SK-N-DZ (cell line): ENCODE measurements at regions not wholly inside any gene's neighbourhood (a gene's known extent, or its start where the extent isn't known, plus 50 kb on each side); places are given as distances from the start of the nearest gene placed in this dataset.

Experiments used
- DNase-seq: peaks from one replicate; pipeline ENCODE4 v3.0.0-alpha.2; 2015; ENCODE audit warnings: low spot score

DNA sequence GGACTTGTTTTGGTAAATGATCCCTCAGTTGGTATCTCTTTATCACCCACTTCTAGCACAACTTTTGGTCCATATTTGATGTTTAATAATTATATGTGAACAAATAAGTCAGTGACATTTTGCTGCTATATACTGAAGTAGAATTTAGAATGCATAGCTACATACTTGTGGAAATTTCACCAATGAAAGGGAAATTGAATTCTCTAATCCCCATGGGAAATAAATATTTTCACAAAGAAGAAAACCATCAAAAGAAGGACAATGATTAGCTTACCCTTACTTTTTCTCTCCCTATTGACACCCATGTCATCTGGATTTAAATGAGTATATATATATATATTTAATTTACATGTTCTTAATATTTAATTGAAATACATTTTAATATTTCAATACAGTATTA is 94.3 kb upstream of the DAB2 start:
- no peak for DNase-seq

GRCh38 chr5:39518516-39518915 is 93.7 kb upstream of the DAB2 start:
- DNase-seq: no peak

DNA sequence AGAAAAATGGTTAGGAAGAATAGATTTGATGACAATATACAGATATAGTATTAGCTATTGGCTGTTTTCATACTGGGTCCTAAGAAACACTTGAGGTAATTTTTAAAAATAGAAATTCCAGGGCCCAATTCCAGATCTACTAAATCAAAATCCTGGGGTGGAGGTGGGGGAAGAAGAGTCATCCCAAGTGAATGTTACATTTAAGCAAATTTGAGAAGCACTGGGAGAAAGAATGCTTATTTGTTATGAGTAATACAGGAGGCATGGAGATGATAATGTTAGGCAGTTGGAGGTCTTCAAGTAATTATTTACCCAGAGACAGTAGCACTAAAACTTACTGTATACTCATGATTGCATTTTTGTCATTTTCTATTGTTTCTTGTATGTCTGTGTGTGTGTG is 93.0 kb upstream of the DAB2 start:
- no peak for DNase-seq

DNA sequence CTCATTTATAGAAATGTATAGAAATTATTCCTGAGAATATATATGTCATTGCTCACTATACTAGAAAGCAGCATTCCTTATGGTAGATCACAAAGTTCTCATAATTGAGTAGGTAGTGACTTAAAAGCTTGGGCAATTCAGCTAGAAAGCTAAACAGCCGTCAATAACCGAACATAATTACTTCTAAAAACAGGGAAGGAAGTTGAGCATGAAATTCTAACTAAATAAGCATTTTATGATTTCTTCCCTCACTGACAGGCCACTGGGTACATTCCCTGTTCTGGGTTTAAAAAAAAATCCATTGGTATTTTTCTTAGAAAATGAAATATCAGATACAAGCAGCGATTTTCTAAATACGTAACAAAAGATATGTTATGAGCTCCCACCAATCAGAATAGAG is 91.1 kb upstream of the DAB2 start:
- DNase-seq: no peak

DNA sequence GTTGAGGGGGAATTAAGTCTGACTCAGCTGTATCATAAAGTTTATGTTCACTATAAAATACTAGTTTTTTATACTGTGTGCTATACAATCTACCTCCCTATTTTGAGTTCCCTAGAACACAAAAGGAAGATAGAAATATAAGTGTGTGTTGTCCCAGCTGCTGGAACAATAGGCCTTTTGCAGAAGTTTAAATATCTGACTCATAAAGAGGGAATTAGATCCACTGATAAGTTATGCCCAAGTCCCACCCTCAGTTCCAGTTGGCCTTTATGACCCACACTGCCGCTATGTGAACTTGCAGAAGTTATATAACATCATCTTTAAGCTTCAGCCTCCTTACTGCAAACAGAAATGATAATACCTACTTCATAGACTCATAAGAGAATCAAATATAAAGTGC is 88.5 kb upstream of the DAB2 start:
- DNase-seq: no peak

- no peak for DNase-seq
Observed at GRCh38 chr5:39506211-39506610, 81.4 kb upstream of the DAB2 start.

GRCh38 chr5:39505791-39506190 is 81.0 kb upstream of the DAB2 start:
- no peak for DNase-seq

DNA sequence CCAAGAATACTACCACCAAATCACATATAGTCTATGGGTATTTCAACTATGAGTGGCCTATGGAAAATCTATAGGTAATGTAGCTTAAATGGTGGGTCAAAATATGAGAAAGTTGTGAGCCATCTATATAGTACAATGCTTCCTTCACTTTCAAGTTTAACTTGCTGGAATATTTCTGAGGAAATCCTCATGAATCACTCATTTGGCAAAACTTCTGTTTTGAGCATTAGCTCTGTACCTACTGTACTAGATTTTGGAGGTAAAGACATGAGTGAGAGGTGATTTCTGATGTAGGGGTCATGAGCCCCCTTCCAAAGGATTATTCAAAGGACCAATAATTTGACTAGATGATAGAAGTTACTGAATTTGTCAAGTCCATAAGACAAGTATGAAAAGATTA is 80.6 kb upstream of the DAB2 start:
- DNase-seq: no peak

DNA sequence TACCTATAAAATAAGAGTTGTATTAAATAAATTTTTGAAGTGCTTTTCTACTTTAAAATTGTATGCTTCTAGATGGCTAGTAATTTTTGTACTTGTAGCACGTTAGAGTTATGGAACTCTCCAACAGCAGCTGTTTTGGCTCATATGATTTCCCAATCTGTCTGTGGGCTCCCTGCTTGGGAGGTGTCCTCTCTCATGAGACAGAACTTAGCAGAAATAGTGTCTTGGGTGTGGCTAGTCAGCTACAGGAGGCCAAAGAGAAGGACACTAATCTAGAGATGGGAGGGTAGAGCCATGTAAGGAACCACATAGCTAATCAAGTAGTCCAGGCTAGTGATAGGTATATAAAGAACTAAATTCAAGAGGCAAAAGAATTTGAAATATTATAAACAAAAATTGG is 78.4 kb upstream of the DAB2 start:
- DNase-seq: no peak

- no peak for DNase-seq
Observed at GRCh38 chr5:39502704-39503103, 77.9 kb upstream of the DAB2 start.

DNA sequence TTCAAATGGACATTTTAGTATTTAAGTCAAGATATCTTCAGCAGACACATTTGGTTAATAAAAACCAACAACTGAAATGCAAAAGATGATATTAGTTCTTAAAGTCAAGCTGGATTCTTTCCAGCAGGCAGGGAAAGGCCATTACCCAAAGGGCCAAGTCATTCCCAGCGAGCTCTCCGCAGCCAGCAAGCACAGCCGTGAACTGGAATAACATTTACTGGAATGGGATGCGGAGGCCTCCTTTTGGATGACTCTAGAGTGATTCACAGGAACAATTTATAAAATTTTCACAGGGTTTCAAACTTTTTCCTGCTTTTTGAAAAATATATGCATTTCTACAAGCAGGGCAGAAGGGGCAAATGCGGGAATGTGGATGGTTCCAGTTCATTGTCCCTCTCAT is 76.6 kb upstream of the DAB2 start:
- no peak for DNase-seq

GRCh38 chr5:39500551-39501175 is 75.9 kb upstream of the DAB2 start:
- DNase-seq: no peak

- DNase-seq: no peak
Observed at GRCh38 chr5:39498278-39498952, 73.6 kb upstream of the DAB2 start.

- DNase-seq: no peak
Observed at GRCh38 chr5:39497322-39497721, 72.5 kb upstream of the DAB2 start.

GRCh38 chr5:39495227-39495626 is 70.4 kb upstream of the DAB2 start:
- no peak for DNase-seq

GRCh38 chr5:39494534-39494933 is 69.8 kb upstream of the DAB2 start:
- DNase-seq: no peak

- no peak for DNase-seq
Observed at GRCh38 chr5:39494107-39494510, 69.3 kb upstream of the DAB2 start.

GRCh38 chr5:39491210-39491609 is 66.4 kb upstream of the DAB2 start:
- DNase-seq: no peak

DNA sequence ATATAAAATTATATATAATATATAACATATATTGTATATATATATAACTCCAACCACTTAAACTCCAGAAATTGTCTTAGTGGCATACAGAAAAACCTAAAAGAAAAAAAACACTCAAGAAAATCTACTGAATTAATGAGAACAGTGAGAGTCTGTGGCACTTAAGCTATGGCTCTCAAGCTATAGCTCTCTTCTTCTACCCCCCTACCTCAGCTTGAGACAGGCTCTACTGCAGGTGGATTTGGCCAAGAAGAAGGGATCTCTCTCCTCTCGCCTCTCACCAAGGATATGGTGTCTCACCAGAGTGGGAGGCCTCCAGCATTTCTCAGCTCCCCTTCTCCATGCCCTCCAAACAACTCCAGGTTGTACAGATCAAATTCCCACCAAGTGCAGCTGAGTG is 64.5 kb upstream of the DAB2 start:
- no peak for DNase-seq

GRCh38 chr5:39486790-39487189 is 62.0 kb upstream of the DAB2 start:
- no peak for DNase-seq

DNA sequence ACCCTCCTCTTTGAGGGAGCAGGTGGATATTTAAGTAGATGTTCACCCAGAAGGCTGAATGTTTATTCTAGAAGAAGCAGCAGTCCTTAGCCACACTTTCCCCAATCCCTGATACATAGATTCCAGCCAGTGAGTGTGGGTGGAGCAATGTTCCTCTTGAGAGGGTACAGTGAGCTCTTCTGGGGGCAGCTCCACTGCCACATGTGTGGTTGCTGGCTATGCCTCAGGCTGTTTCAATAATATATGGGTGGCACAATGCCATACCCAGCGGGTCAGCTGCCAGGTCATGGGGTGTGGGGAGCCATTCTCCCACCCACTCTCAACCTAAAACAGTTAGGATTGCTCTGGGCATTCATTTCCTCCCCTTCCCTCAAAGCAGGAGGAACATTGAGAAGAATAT is 61.6 kb upstream of the DAB2 start:
- no peak for DNase-seq

DNA sequence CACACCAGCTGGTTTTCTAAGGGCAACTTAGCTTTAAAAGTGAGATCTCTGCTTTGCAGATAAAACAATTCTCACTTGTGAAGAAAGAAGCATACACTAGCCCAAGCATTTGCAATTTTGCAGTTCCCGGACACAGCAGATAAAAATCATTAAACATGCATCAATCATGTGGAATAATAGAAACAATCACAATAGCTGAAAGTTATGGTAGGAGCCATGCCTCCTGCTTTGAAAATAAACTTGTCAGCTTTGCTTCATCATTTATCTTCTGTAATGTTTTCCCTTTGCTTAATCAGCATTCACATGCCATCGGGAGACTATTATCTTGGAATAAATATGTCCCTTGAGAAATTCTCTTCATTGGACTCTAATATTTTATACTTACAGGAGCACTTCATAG is 60.3 kb upstream of the DAB2 start:
- no peak for DNase-seq

DNA sequence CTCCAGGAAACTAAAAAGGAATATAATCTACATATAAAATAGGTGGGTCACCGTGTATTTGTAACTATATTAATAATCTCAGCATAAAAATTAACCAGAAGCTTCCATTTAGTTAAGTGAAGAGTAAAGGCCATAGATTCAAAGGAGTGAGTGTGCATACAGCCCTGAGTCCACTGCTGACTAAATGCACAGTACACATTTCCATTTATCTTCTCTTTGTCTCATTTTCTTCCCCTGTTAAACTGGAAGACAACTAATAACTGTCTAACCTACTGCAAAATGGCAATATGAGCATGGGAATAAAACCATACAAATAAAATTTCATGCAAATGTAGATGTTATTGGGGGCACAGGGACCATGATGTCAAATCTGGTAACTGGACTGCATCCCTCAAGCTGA is 59.9 kb upstream of the DAB2 start:
- no peak for DNase-seq

GRCh38 chr5:39482098-39482497 is 57.3 kb upstream of the DAB2 start:
- DNase-seq: no peak
